ENCODE measurements at regions not wholly inside any gene's neighbourhood (a gene's known extent, or its start where the extent isn't known, plus 50 kb on each side); places are given as distances from the start of the nearest gene placed in this dataset.

- no peak for DNase-seq
Measured at GRCh38 chr9:129353697-129354336, 175.8 kb upstream of the IER5L start.

- DNase-seq, result no peak
Measured at GRCh38 chr9:129352146-129352865, 174.2 kb upstream of the IER5L start.

GRCh38 chr9:129351642-129352145 is 173.6 kb upstream of the IER5L start:
- DNase-seq, result no peak

GRCh38 chr9:129351058-129351641 is 173.1 kb upstream of the IER5L start:
- DNase-seq, result no peak

GRCh38 chr9:129350143-129350935 is 172.3 kb upstream of the IER5L start:
- no peak for DNase-seq

GRCh38 chr9:129349665-129349947 is 171.5 kb upstream of the IER5L start:
- no peak for DNase-seq

GRCh38 chr9:129348890-129349664 is 171.0 kb upstream of the IER5L start:
- DNase-seq, result no peak

GRCh38 chr9:129347316-129348120 is 169.5 kb upstream of the IER5L start:
- no peak for DNase-seq

- no peak for DNase-seq
Measured at GRCh38 chr9:129346046-129346445, 168.0 kb upstream of the IER5L start.

- no peak for DNase-seq
Measured at GRCh38 chr9:129344641-129345495, 166.8 kb upstream of the IER5L start.

GRCh38 chr9:129343424-129344375 is 165.6 kb upstream of the IER5L start:
- no peak for DNase-seq

GRCh38 chr9:129342591-129343423 is 164.7 kb upstream of the IER5L start:
- DNase-seq, result no peak

GRCh38 chr9:129341987-129342348 is 163.9 kb upstream of the IER5L start:
- DNase-seq, result no peak

- no peak for DNase-seq
Measured at GRCh38 chr9:129341171-129341986, 163.3 kb upstream of the IER5L start.

GRCh38 chr9:129340427-129341170 is 162.5 kb upstream of the IER5L start:
- no peak for DNase-seq

GRCh38 chr9:129339539-129340157 is 161.6 kb upstream of the IER5L start:
- no peak for DNase-seq
